Endothelial cell of umbilical vein (primary cell): ENCODE measurements at regions not wholly inside any gene's neighbourhood (a gene's known extent, or its start where the extent isn't known, plus 50 kb on each side); places are given as distances from the start of the nearest gene placed in this dataset.

Experiments used
- BruUV-seq: library from RNA; stranded (reverse); fragments of 400-500 nt; replicated peaks from 2 replicates; lab custom pipeline; 2021; lab: Mats Ljungman, UMichigan
- CTCF ChIA-PET: fragments of 300-600, 350-600 bp; sonication (Branson Sonifier 250); formaldehyde crosslinking; loops from one replicate; lab custom pipeline; 2021; ENCODE audit warnings: antibody characterized with exemption, inconsistent platforms; lab: Charles Lee
- POLR2A ChIA-PET: fragments of 300-600, 350-600 bp; sonication (Branson Sonifier 250); formaldehyde crosslinking; loops from one replicate; lab custom pipeline; 2021; ENCODE audit warnings: antibody characterized with exemption, inconsistent platforms; lab: Charles Lee
- DNase-seq: peaks from one replicate; pipeline ENCODE4 v3.0.0-alpha.2; 2011; ENCODE audit warnings: low read depth, low spot score
- FAIRE-seq: peaks from 2 replicates; lab custom pipeline; 2011; peaks lifted over from hg19 to GRCh38; lab: Jason Lieb, UNC
- H2AFZ ChIP-seq: 2 replicates; pipeline ENCODE4 v1.6.0; 2012; ENCODE audit warnings: low read depth, low read length, control low read depth, inconsistent platforms
- H3K27ac ChIP-seq: 2 replicates; pipeline ENCODE4 v1.5.1; 2011; ENCODE audit warnings: low read depth, mild to moderate bottlenecking, control low read depth, low read length, moderate library complexity; ENCODE audit not compliant: insufficient read depth
- H3K27me3 ChIP-seq, 2 experiments: 2 replicates each; pipeline versions ENCODE4 v1.6.0 to v1.6.1; 2011; ENCODE audit warnings: low read length in 2 of 2, mixed read lengths in 1 of 2; ENCODE audit not compliant: control insufficient read depth in 2 of 2, insufficient read depth in 2 of 2
- H3K36me3 ChIP-seq, 2 experiments: 2 replicates in 1 of 2; 3 replicates in 1 of 2; pipeline ENCODE4 v1.5.1; 2011; ENCODE audit warnings: low read length in 2 of 2, mild to moderate bottlenecking in 1 of 2, moderate library complexity in 1 of 2; ENCODE audit not compliant: control insufficient read depth in 2 of 2, insufficient read depth in 2 of 2; ENCODE audit errors: extremely low read depth in 1 of 2
- H3K4me1 ChIP-seq: 3 replicates; pipeline ENCODE4 v1.5.1; 2011; ENCODE audit warnings: mild to moderate bottlenecking, low read length; ENCODE audit not compliant: control insufficient read depth, insufficient read depth; ENCODE audit errors: extremely low read depth
- H3K4me2 ChIP-seq: 2 replicates; pipeline ENCODE4 v1.6.1; 2011; ENCODE audit warnings: low read length, control low read depth, mixed read lengths; ENCODE audit not compliant: insufficient read depth
- H3K4me3 ChIP-seq, 3 experiments: fragments of 200-600 bp in 1 of 3; sonication (generic), shearing (Covaris generic) in 1 of 3; replicated peaks in 1 of 3; 2 replicates each; pipeline ENCODE4 v1.5.1; 2011 to 2016; ENCODE audit warnings: control low read depth in 3 of 3, low read length in 3 of 3, mild to moderate bottlenecking in 2 of 3, inconsistent platforms in 1 of 3, low read depth in 1 of 3, moderate library complexity in 1 of 3; ENCODE audit not compliant: insufficient read depth in 1 of 3
- H3K79me2 ChIP-seq: 2 replicates; pipeline ENCODE4 v1.6.0; 2012; ENCODE audit warnings: low read length, inconsistent platforms; ENCODE audit not compliant: control insufficient read depth, insufficient read depth
- H3K9ac ChIP-seq: replicated peaks from 2 replicates; pipeline ENCODE3; 2011; ENCODE audit warnings: low read length, control low read depth; ENCODE audit not compliant: insufficient read depth; ENCODE audit errors: extremely low read depth
- H3K9me1 ChIP-seq: replicated peaks from 3 replicates; pipeline ENCODE4 v1.6.0; 2011; ENCODE audit warnings: mild to moderate bottlenecking, low read length; ENCODE audit not compliant: control insufficient read depth, insufficient read depth; ENCODE audit errors: extremely low read depth
- H3K9me3 ChIP-seq: replicated peaks from 2 replicates; pipeline ENCODE4 v1.5.1; 2012; ENCODE audit warnings: low read length, inconsistent platforms; ENCODE audit not compliant: control insufficient read depth, insufficient read depth
- H4K20me1 ChIP-seq: replicated peaks from 2 replicates; pipeline ENCODE3; 2011; ENCODE audit warnings: mild to moderate bottlenecking, low read length; ENCODE audit not compliant: control insufficient read depth, insufficient read depth; ENCODE audit errors: extremely low read depth
- CTCF ChIP-seq, 2 donors: IDR thresholded peaks; 1 replicate in 1 of 2; 2 replicates in 1 of 2; pipeline ENCODE4 v1.5.1; 2011; ENCODE audit warnings: low read length in 2 of 2, mild to moderate bottlenecking in 2 of 2, moderate library complexity in 2 of 2, control low read depth in 1 of 2, inconsistent platforms in 1 of 2, low read depth in 1 of 2; ENCODE audit not compliant: insufficient read depth in 1 of 2; ENCODE audit errors: extremely low read depth in 1 of 2
- FOS ChIP-seq: IDR thresholded peaks from 2 replicates; pipeline ENCODE4 v1.6.1; 2011; ENCODE audit warnings: mild to moderate bottlenecking, low read length, moderate library complexity, borderline replicate concordance; ENCODE audit not compliant: insufficient read depth
- JUN ChIP-seq: IDR thresholded peaks from 2 replicates; pipeline ENCODE4 v1.6.1; 2011; ENCODE audit warnings: borderline replicate concordance, low read depth; ENCODE audit not compliant: insufficient read length, insufficient read depth
- MAX ChIP-seq: IDR thresholded peaks from 2 replicates; pipeline ENCODE4 v1.6.1; 2011; ENCODE audit not compliant: insufficient read depth, insufficient read length
- POLR2AphosphoS5 ChIP-seq: IDR thresholded peaks from 2 replicates; pipeline ENCODE4 v1.6.1; 2012; ENCODE audit warnings: low read depth, mild to moderate bottlenecking, control low read depth, low read length, moderate library complexity; ENCODE audit not compliant: insufficient read depth
- dilution Hi-C: fragments of 300-500 bp; cut with MboI; formaldehyde crosslinking; loops from one replicate; pipeline ENCODE4 v1.15.0; 2019; ENCODE audit warnings: low sequenced_read_pairs; ENCODE audit not compliant: extremely low pct_ligation_motif_present
- intact Hi-C: fragments of 100-400 bp; cut with micrococcal nuclease; formaldehyde crosslinking; loops from one replicate; pipeline ENCODE4 v1.10.0; 2022

DNA sequence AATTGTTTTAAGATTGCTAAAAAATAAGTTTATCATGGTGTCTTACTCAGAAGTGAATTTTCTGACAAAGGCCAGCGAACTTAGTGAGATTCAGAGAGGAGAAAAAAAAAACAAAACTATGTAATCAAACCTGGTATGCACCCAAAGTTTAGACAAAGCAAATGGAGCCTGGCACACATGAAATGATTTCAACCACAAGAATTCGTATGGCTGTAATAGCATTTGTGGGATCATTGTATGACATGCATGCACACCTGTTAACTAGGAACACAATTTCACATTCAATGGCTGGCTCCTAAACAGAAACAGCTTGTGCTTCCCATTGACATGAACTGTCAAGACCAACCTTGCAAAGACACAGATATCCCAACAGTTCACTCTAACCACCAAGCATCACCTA, 94.6 kb downstream of the ZIC4 start:
- H3K79me2 ChIP-seq = no peaks in the 10 kb centered on the region
- DNase-seq = no peak
- H3K9me3 ChIP-seq = no peaks in the 10 kb centered on the region
- no peak overlapping the region for H2AFZ ChIP-seq
- H3K27ac ChIP-seq = no peak overlapping the region
- FAIRE-seq = no peak
- TF ChIP-seq MAX (no peak), FOS (no peak), JUN (no peak), CTCF (IDR thresholded peaks at IDR 0.05; ENCODE audit: extremely low read depth in 1 of 2, insufficient read depth in 1 of 2, low read depth in 1 of 2, low read length in 2 of 2) (no peak), POLR2AphosphoS5 (no peak)
- intact Hi-C loops (no loop called here), dilution Hi-C loops (no loop called here)
- no peaks in the 10 kb centered on the region for H3K9me1 ChIP-seq
- H3K27me3 ChIP-seq = no peaks in the 10 kb centered on the region
- no peaks in the 10 kb centered on the region for H3K36me3 ChIP-seq
- H3K4me1 ChIP-seq = no peaks in the 10 kb centered on the region
- CTCF ChIA-PET = no interaction called here
- POLR2A ChIA-PET = no interaction called here
- no peak overlapping the region for H3K4me2 ChIP-seq
- H3K4me3 ChIP-seq = no peak overlapping the region
- H4K20me1 ChIP-seq = no peaks in the 10 kb centered on the region
- no peak overlapping the region for H3K9ac ChIP-seq
- BruUV-seq = no TSS peak
